ENCODE measurements at regions not wholly inside any gene's neighbourhood (a gene's known extent, or its start where the extent isn't known, plus 50 kb on each side); places are given as distances from the start of the nearest gene placed in this dataset.

GRCh38 chr2:238971318-238972145 lies 123.6 kb downstream of the TWIST2 start:
- TF ChIP-seq ZNF776 (tag by site-specific recombination; IDR thresholded peaks at IDR 0.05; ENCODE audit: borderline replicate concordance) (no peak), CTCF (tag by site-specific recombination; IDR thresholded peaks at IDR 0.05) (no peak), ZNF426 (tag by site-specific recombination; IDR thresholded peaks at IDR 0.05) (no peak), REST (tag by site-specific recombination; IDR thresholded peaks at IDR 0.05) (no peak), ZNF280C (tag by site-specific recombination; IDR thresholded peaks at IDR 0.05) (no peak), ZNF621 (tag by site-specific recombination; IDR thresholded peaks at IDR 0.05) (no peak), ZSCAN4 (tag by site-specific recombination; IDR thresholded peaks at IDR 0.05) (no peak), ZBTB48 (tag by site-specific recombination; IDR thresholded peaks at IDR 0.05) (no peak), ZNF18 (tag by site-specific recombination; IDR thresholded peaks at IDR 0.05) (no peak)
